Gastroesophageal sphincter (tissue), 3 donors: ENCODE measurements at regions not wholly inside any gene's neighbourhood (a gene's known extent, or its start where the extent isn't known, plus 50 kb on each side); places are given as distances from the start of the nearest gene placed in this dataset.

ENCODE experiments used
- CTCF ChIP-seq, 4 experiments: fragments of 200-600 bp in 2 of 4; fragments of 450-650 bp in 2 of 4; sonication (generic) in 1 of 4; IDR thresholded peaks; one replicate each; pipeline ENCODE4 v1.5.1; 2017 to 2019; ENCODE audit warnings: antibody characterized with exemption in 4 of 4, mild to moderate bottlenecking in 2 of 4, moderate library complexity in 2 of 4
- POLR2A ChIP-seq, 2 donors: fragments of 450-650 bp; IDR thresholded peaks; one replicate each; pipeline ENCODE4 v1.6.1; 2017; ENCODE audit warnings: antibody characterized with exemption in 2 of 2, mild to moderate bottlenecking in 2 of 2, moderate library complexity in 1 of 2

- no peak for TF ChIP-seq CTCF (IDR thresholded peaks at IDR 0.05)
- no peak for TF ChIP-seq POLR2A (IDR thresholded peaks at IDR 0.05)
These were observed 965.9 kb upstream of the DIAPH2 start for GRCh38 chrX:95718746-95719145.
